ENCODE measurements at regions not wholly inside any gene's neighbourhood (a gene's known extent, or its start where the extent isn't known, plus 50 kb on each side); places are given as distances from the start of the nearest gene placed in this dataset.

GRCh38 chr10:43929122-43929521 is 280.4 kb upstream of the ZNF32 start:
- Mint-ChIP-seq H3K9me3 (ENCODE audit: low read depth, unreplicated experiment) (peaks cover 4% of the 10 kb centered on the region), H3K4me3 (ENCODE audit: low read depth, unreplicated experiment) (no peak overlapping the region), H3K36me3 (ENCODE audit: insufficient read depth, unreplicated experiment) (no peaks in the 10 kb centered on the region), H3K4me1 (ENCODE audit: low read depth, unreplicated experiment) (no peaks in the 10 kb centered on the region), H3K27ac (ENCODE audit: unreplicated experiment) (no peak overlapping the region), H3K27me3 (ENCODE audit: unreplicated experiment) (peaks cover 36% of the 10 kb centered on the region)
- intact Hi-C loops (cut with micrococcal nuclease; ENCODE audit: unreplicated experiment), result no loop called here
- TF ChIP-seq, protein P1, sequence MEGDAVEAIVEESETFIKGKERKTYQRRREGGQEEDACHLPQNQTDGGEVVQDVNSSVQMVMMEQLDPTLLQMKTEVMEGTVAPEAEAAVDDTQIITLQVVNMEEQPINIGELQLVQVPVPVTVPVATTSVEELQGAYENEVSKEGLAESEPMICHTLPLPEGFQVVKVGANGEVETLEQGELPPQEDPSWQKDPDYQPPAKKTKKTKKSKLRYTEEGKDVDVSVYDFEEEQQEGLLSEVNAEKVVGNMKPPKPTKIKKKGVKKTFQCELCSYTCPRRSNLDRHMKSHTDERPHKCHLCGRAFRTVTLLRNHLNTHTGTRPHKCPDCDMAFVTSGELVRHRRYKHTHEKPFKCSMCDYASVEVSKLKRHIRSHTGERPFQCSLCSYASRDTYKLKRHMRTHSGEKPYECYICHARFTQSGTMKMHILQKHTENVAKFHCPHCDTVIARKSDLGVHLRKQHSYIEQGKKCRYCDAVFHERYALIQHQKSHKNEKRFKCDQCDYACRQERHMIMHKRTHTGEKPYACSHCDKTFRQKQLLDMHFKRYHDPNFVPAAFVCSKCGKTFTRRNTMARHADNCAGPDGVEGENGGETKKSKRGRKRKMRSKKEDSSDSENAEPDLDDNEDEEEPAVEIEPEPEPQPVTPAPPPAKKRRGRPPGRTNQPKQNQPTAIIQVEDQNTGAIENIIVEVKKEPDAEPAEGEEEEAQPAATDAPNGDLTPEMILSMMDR (IDR thresholded peaks at IDR 0.05; ENCODE audit: unreplicated experiment), result no peak
- DNase-seq, result no peak
- CTCF ChIA-PET, result no interaction called here
- BruUV-seq (replicated peaks), result no TSS peak

GRCh38 chr10:43928425-43928968 is 279.8 kb upstream of the ZNF32 start:
- Mint-ChIP-seq H3K9me3 (ENCODE audit: low read depth, unreplicated experiment) (peaks cover 4% of the 10 kb centered on the region), H3K27me3 (ENCODE audit: unreplicated experiment) (peaks cover 42% of the 10 kb centered on the region), H3K4me3 (ENCODE audit: low read depth, unreplicated experiment) (no peak overlapping the region), H3K4me1 (ENCODE audit: low read depth, unreplicated experiment) (no peaks in the 10 kb centered on the region), H3K27ac (ENCODE audit: unreplicated experiment) (no peak overlapping the region), H3K36me3 (ENCODE audit: insufficient read depth, unreplicated experiment) (no peaks in the 10 kb centered on the region)
- BruUV-seq (replicated peaks), result no TSS peak
- CTCF ChIA-PET, result no interaction called here
- intact Hi-C loops (cut with micrococcal nuclease; ENCODE audit: unreplicated experiment), result no loop called here
- no peak for DNase-seq
- TF ChIP-seq, protein P1 (IDR thresholded peaks at IDR 0.05; ENCODE audit: unreplicated experiment), result no peak

- BruUV-seq (replicated peaks), result no TSS peak
- Mint-ChIP-seq H3K4me1 (ENCODE audit: low read depth, unreplicated experiment) (no peaks in the 10 kb centered on the region), H3K27ac (ENCODE audit: unreplicated experiment) (no peak overlapping the region), H3K4me3 (ENCODE audit: low read depth, unreplicated experiment) (no peak overlapping the region), H3K9me3 (ENCODE audit: low read depth, unreplicated experiment) (peaks cover 3% of the 10 kb centered on the region), H3K27me3 (ENCODE audit: unreplicated experiment) (peaks cover 52% of the 10 kb centered on the region), H3K36me3 (ENCODE audit: insufficient read depth, unreplicated experiment) (no peaks in the 10 kb centered on the region)
- intact Hi-C loops (cut with micrococcal nuclease; ENCODE audit: unreplicated experiment), result no loop called here
- no peak for DNase-seq
- TF ChIP-seq, protein P1 (IDR thresholded peaks at IDR 0.05; ENCODE audit: unreplicated experiment), result no peak
- CTCF ChIA-PET, result no interaction called here
Observed at GRCh38 chr10:43926875-43927406, 278.3 kb upstream of the ZNF32 start.

- H3K27me3 Mint-ChIP-seq (ENCODE audit: unreplicated experiment), result peaks cover 50% of the 10 kb centered on the region
Observed at GRCh38 chr10:43926371-43926770, 277.7 kb upstream of the ZNF32 start.

More at GRCh38 chr10:43926371-43926770, 277.7 kb upstream of the ZNF32 start:
- intact Hi-C loops (cut with micrococcal nuclease; ENCODE audit: unreplicated experiment), result no loop called here
- no TSS peak for BruUV-seq (replicated peaks)
- no peaks in the 10 kb centered on the region for H3K36me3 Mint-ChIP-seq (ENCODE audit: insufficient read depth, unreplicated experiment)
- no peak overlapping the region for H3K4me3 Mint-ChIP-seq (ENCODE audit: low read depth, unreplicated experiment)
- TF ChIP-seq, protein P1 (IDR thresholded peaks at IDR 0.05; ENCODE audit: unreplicated experiment), result no peak
- DNase-seq, result no peak
- H3K27ac Mint-ChIP-seq (ENCODE audit: unreplicated experiment), result no peak overlapping the region
- CTCF ChIA-PET, result no interaction called here
- H3K9me3 Mint-ChIP-seq (ENCODE audit: low read depth, unreplicated experiment), result no peaks in the 10 kb centered on the region
- H3K4me1 Mint-ChIP-seq (ENCODE audit: low read depth, unreplicated experiment), result no peaks in the 10 kb centered on the region

Data from Calu3 (cell line).